Stomach (tissue), 8 donors: ENCODE measurements at regions not wholly inside any gene's neighbourhood (a gene's known extent, or its start where the extent isn't known, plus 50 kb on each side); places are given as distances from the start of the nearest gene placed in this dataset.
"Not testable (repeated sequence)": the region's sequence is repeated elsewhere in the genome, so short reads cannot be mapped to it uniquely, and the experiment has no call there.

ENCODE experiments used
- DNase-seq, 2 donors: peaks; one replicate each; pipeline versions ENCODE4 v3.0.0 to v3.0.0-alpha.2; 2013 to 2019
- H3K27ac ChIP-seq, 5 donors: fragments of 200-600 bp in 4 of 5; sonication (generic) in 4 of 5; one replicate each; pipeline ENCODE4 v1.5.1; 2013 to 2019; ENCODE audit warnings: mild to moderate bottlenecking in 1 of 5, moderate library complexity in 1 of 5
- H3K27me3 ChIP-seq, 3 donors: fragments of 200-600 bp; sonication (generic); one replicate each; pipeline ENCODE4 v1.5.1; 2017 to 2019; ENCODE audit warnings: mixed run types in 1 of 3
- H3K36me3 ChIP-seq, 4 donors: fragments of 200-600 bp; sonication (generic); 1 replicate in 3 of 4; 2 replicates in 1 of 4; pipeline ENCODE4 v1.5.1; 2016 to 2019
- H3K4me1 ChIP-seq, 4 donors: fragments of 200-600 bp; sonication (generic); one replicate each; pipeline ENCODE4 v1.5.1; 2016 to 2019
- H3K4me3 ChIP-seq, 4 donors: fragments of 200-600 bp; sonication (generic) in 3 of 4; one replicate each; pipeline ENCODE4 v1.5.1; 2016 to 2019; ENCODE audit warnings: mild to moderate bottlenecking in 1 of 4
- H3K9me3 ChIP-seq, 4 donors: fragments of 200-600 bp; sonication (generic); one replicate each; pipeline ENCODE4 v1.5.1; 2016 to 2019
- CTCF ChIP-seq, 7 experiments: fragments of 450-650 bp in 4 of 7; fragments of 200-600 bp in 3 of 7; sonication (generic) in 3 of 7; IDR thresholded peaks; one replicate each; pipeline ENCODE4 v1.5.1; 2016 to 2019; ENCODE audit warnings: antibody characterized with exemption in 7 of 7, control low read depth in 2 of 7, mild to moderate bottlenecking in 1 of 7
- EP300 ChIP-seq: sonication (generic); formaldehyde crosslinking; IDR thresholded peaks from one replicate; pipeline ENCODE4 v1.6.1; 2017; ENCODE audit warnings: antibody characterized with exemption
- POLR2A ChIP-seq, 4 donors: fragments of 450-650 bp; IDR thresholded peaks; one replicate each; pipeline ENCODE4 v1.6.1; 2016; ENCODE audit warnings: antibody characterized with exemption in 4 of 4, control low read depth in 2 of 4, mild to moderate bottlenecking in 1 of 4, moderate library complexity in 1 of 4
- POLR2AphosphoS5 ChIP-seq, 3 donors: sonication (generic); formaldehyde crosslinking; IDR thresholded peaks; one replicate each; pipeline ENCODE4 v1.6.1; 2016; ENCODE audit warnings: antibody characterized with exemption in 3 of 3
- WGBS, 5 donors: extraction: QIAGEN DNeasy Blood & Tissue Kit in 3 of 5; methylation state at CpG; one replicate each; pipeline versions ENCODE4 v1.1.5 to v1.1.7; 2013 to 2018; 5-methylcytosine and 5-hydroxymethylcytosine counted together
- intact Hi-C: fragments of 100-400 bp; cut with DNase I; formaldehyde crosslinking; loops from one replicate; pipeline ENCODE4 v1.15.1; 2023; ENCODE audit warnings: low total_unique reads
- donor health status: healthy with polysubstance abuse.
- donor health status: Bipolar disorder and iron deficiency.
- donor health status: healthy.

GRCh38 chr20:53763707-53764414, 170.2 kb upstream of the ZNF217 start:
- peak overlapping the region in 2 of 4 donors; percentile 0 to 14 for H3K4me3 ChIP-seq
- H3K27me3 ChIP-seq: no peaks in the 10 kb centered on the region
- peaks cover under 1 to 21% (median 16%) of the 10 kb centered on the region in 4 donors for H3K4me1 ChIP-seq
- intact Hi-C loops: no loop called here
- no peaks in the 10 kb centered on the region for H3K36me3 ChIP-seq
- H3K27ac ChIP-seq: peak overlapping the region; percentile 44 to 81 (median 72)
- DNase-seq: peak; percentile 67 to 93
- H3K9me3 ChIP-seq: no peaks in the 10 kb centered on the region
- WGBS, 5 donors: 14 to 33% (median 19%) methylated on average over 12 of the region's 12 CpGs
- no peak for TF ChIP-seq EP300
- TF ChIP-seq POLR2AphosphoS5 (IDR thresholded peaks at IDR 0.05): peak in 2 of 3 donors; percentile 30 to 76
- no peak for TF ChIP-seq POLR2A (IDR thresholded peaks at IDR 0.05)

GRCh38 chr20:53762423-53762798, 168.8 kb upstream of the ZNF217 start:
- H3K4me3 ChIP-seq, H3K9me3 ChIP-seq, H3K27ac ChIP-seq, DNase-seq, H3K27me3 ChIP-seq, intact Hi-C loops, H3K36me3 ChIP-seq: not testable (repeated sequence)
- WGBS, 5 donors: 97 to 100% (median 98%) methylated on average over 11 of the region's 11 CpGs
- peaks cover 0 to 17% (median 14%) of the 10 kb centered on the region in 4 donors for H3K4me1 ChIP-seq

GRCh38 chr20:53760025-53760441, 166.4 kb upstream of the ZNF217 start:
- no peak overlapping the region for H3K4me3 ChIP-seq
- H3K36me3 ChIP-seq: no peaks in the 10 kb centered on the region
- no peaks in the 10 kb centered on the region for H3K27me3 ChIP-seq
- no peaks in the 10 kb centered on the region for H3K9me3 ChIP-seq
- TF ChIP-seq EP300 (no peak), POLR2A (IDR thresholded peaks at IDR 0.05) (no peak), POLR2AphosphoS5 (IDR thresholded peaks at IDR 0.05) (no peak), CTCF (IDR thresholded peaks at IDR 0.05) (no peak)
- 71 to 78% (median 77%) methylated on average over 4 of the region's 4 CpGs for WGBS, 5 donors
- DNase-seq: no peak
- intact Hi-C loops: no loop called here
- H3K4me1 ChIP-seq: peaks cover 0 to 17% (median 14%) of the 10 kb centered on the region in 4 donors
- no peak overlapping the region for H3K27ac ChIP-seq

GRCh38 chr20:53757472-53757913, 163.9 kb upstream of the ZNF217 start:
- Histone ChIP-seq H3K27me3 (no peaks in the 10 kb centered on the region), H3K4me3 (no peak overlapping the region), H3K27ac (no peak overlapping the region), H3K36me3 (no peaks in the 10 kb centered on the region), H3K9me3 (no peaks in the 10 kb centered on the region), H3K4me1 (peaks cover 0 to 19% (median 10%) of the 10 kb centered on the region in 4 donors)
- intact Hi-C loops: no loop called here
- 84 to 91% (median 88%) methylated on average over 18 of the region's 18 CpGs for WGBS, 5 donors
- DNase-seq: no peak
- TF ChIP-seq POLR2AphosphoS5 (IDR thresholded peaks at IDR 0.05): no peak
- no peak for TF ChIP-seq EP300
- no peak for TF ChIP-seq CTCF (IDR thresholded peaks at IDR 0.05)
- no peak for TF ChIP-seq POLR2A (IDR thresholded peaks at IDR 0.05)

GRCh38 chr20:53755733-53756531, 162.3 kb upstream of the ZNF217 start:
- TF ChIP-seq EP300 (no peak), POLR2AphosphoS5 (IDR thresholded peaks at IDR 0.05) (no peak), CTCF (IDR thresholded peaks at IDR 0.05) (no peak)
- Histone ChIP-seq H3K36me3 (no peaks in the 10 kb centered on the region), H3K27ac (no peak overlapping the region), H3K9me3 (no peaks in the 10 kb centered on the region), H3K4me1 (peaks cover 9 to 35% (median 23%) of the 10 kb centered on the region in 4 donors), H3K27me3 (no peaks in the 10 kb centered on the region), H3K4me3 (no peak overlapping the region)
- no peak for DNase-seq
- intact Hi-C loops: no loop called here
- 86 to 91% (median 90%) methylated on average over 8 of the region's 8 CpGs for WGBS, 5 donors
